Astrocyte of the cerebellum (primary cell): ENCODE measurements at regions not wholly inside any gene's neighbourhood (a gene's known extent, or its start where the extent isn't known, plus 50 kb on each side); places are given as distances from the start of the nearest gene placed in this dataset.

Experiments
- DNase-seq: peaks from one replicate; pipeline ENCODE4 v3.0.0-alpha.2; 2011; ENCODE audit warnings: low read depth
- H3K4me3 ChIP-seq: 2 replicates; pipeline ENCODE4 v1.5.1; 2011; ENCODE audit warnings: mild to moderate bottlenecking, low read depth, low read length, moderate library complexity
- CTCF ChIP-seq: IDR thresholded peaks from 2 replicates; pipeline ENCODE4 v1.5.1; 2012; ENCODE audit warnings: low read length, low read depth, moderate library complexity, mild to moderate bottlenecking; ENCODE audit errors: missing control alignments
- in situ Hi-C: cut with HindIII; loops from 2 replicates; pipeline ENCODE4 v1.10.0; 2017; ENCODE audit warnings: low sequenced_read_pairs

GRCh38 chrX:43165343-43165920 is 387.5 kb upstream of the PPP1R2C start:
- no peak for TF ChIP-seq CTCF
- DNase-seq, result no peak
- no peak overlapping the region for H3K4me3 ChIP-seq
- in situ Hi-C loops, result no loop called here

- no peak for TF ChIP-seq CTCF
- DNase-seq, result no peak
- in situ Hi-C loops, result no loop called here
- H3K4me3 ChIP-seq, result no peak overlapping the region
Measured at GRCh38 chrX:43166874-43167273, 388.9 kb upstream of the PPP1R2C start.

GRCh38 chrX:43175434-43175833 is 397.5 kb upstream of the PPP1R2C start:
- no peak for DNase-seq
- in situ Hi-C loops, result no loop called here
- no peak overlapping the region for H3K4me3 ChIP-seq
- no peak for TF ChIP-seq CTCF

GRCh38 chrX:43176686-43177085 is 398.7 kb upstream of the PPP1R2C start:
- DNase-seq, result no peak
- no peak for TF ChIP-seq CTCF
- H3K4me3 ChIP-seq, result no peak overlapping the region
- in situ Hi-C loops, result no loop called here

- DNase-seq, result no peak
- in situ Hi-C loops, result no loop called here
- no peak overlapping the region for H3K4me3 ChIP-seq
- TF ChIP-seq CTCF, result no peak
Measured at GRCh38 chrX:43188296-43188695, 410.3 kb upstream of the PPP1R2C start.

GRCh38 chrX:43211570-43211969 is 433.6 kb upstream of the PPP1R2C start:
- in situ Hi-C loops, result no loop called here
- no peak for DNase-seq
- H3K4me3 ChIP-seq, result no peak overlapping the region
- no peak for TF ChIP-seq CTCF

- H3K4me3 ChIP-seq, result no peak overlapping the region
- no peak for TF ChIP-seq CTCF
- DNase-seq, result no peak
- in situ Hi-C loops, result no loop called here
Measured at GRCh38 chrX:43218198-43218597, 437.9 kb upstream of the MAOA start.
